ENCODE measurements at regions not wholly inside any gene's neighbourhood (a gene's known extent, or its start where the extent isn't known, plus 50 kb on each side); places are given as distances from the start of the nearest gene placed in this dataset.
"Not testable (repeated sequence)": the region's sequence is repeated elsewhere in the genome, so short reads cannot be mapped to it uniquely, and the experiment has no call there.

GRCh38 chr4:27368781-27369180 is 508.1 kb downstream of the STIM2 start:
- no peak for DNase-seq

- no peak for DNase-seq
Observed at GRCh38 chr4:27381815-27382214, 521.2 kb downstream of the STIM2 start.

GRCh38 chr4:27387711-27388110 is 527.1 kb downstream of the STIM2 start:
- DNase-seq: no peak

- no peak for DNase-seq
Observed at GRCh38 chr4:27397886-27398285, 537.2 kb downstream of the STIM2 start.

- DNase-seq: no peak
Observed at GRCh38 chr4:27398631-27399310, 538.1 kb downstream of the STIM2 start.

GRCh38 chr4:27407616-27408015 is 547.0 kb downstream of the STIM2 start:
- DNase-seq: no peak

GRCh38 chr4:27412613-27413012 is 552.0 kb downstream of the STIM2 start:
- no peak for DNase-seq

GRCh38 chr4:27414887-27415731 is 554.5 kb downstream of the STIM2 start:
- no peak for DNase-seq

- no peak for DNase-seq
Observed at GRCh38 chr4:27428661-27429060, 568.0 kb downstream of the STIM2 start.

GRCh38 chr4:27429364-27429871 is 568.8 kb downstream of the STIM2 start:
- no peak for DNase-seq

GRCh38 chr4:27442146-27442545 is 581.5 kb downstream of the STIM2 start:
- no peak for DNase-seq

- DNase-seq: not testable (repeated sequence)
Observed at GRCh38 chr4:27442661-27443060, 582.0 kb downstream of the STIM2 start.

GRCh38 chr4:27463816-27464215 is 603.2 kb downstream of the STIM2 start:
- no peak for DNase-seq

GRCh38 chr4:27467351-27467750 is 606.7 kb downstream of the STIM2 start:
- DNase-seq: no peak

GRCh38 chr4:27472364-27472763 is 611.7 kb downstream of the STIM2 start:
- DNase-seq: no peak

GRCh38 chr4:27474691-27475090 is 614.0 kb downstream of the STIM2 start:
- no peak for DNase-seq

GRCh38 chr4:27484216-27484615 is 623.6 kb downstream of the STIM2 start:
- no peak for DNase-seq

- no peak for DNase-seq
Observed at GRCh38 chr4:27490315-27490714, 629.7 kb downstream of the STIM2 start.

GRCh38 chr4:27490766-27491165 is 630.1 kb downstream of the STIM2 start:
- no peak for DNase-seq

GRCh38 chr4:27506401-27506800 is 645.8 kb downstream of the STIM2 start:
- DNase-seq: no peak

- no peak for DNase-seq
Observed at GRCh38 chr4:27514711-27515110, 654.1 kb downstream of the STIM2 start.

- no peak for DNase-seq
Observed at GRCh38 chr4:27515140-27515539, 654.5 kb downstream of the STIM2 start.

GRCh38 chr4:27518876-27519275 is 658.2 kb downstream of the STIM2 start:
- no peak for DNase-seq

GRCh38 chr4:27524224-27524623 is 663.6 kb downstream of the STIM2 start:
- DNase-seq: no peak

Measured in suppressor macrophage treated with lipopolysaccharide for 1 hour (primary cell).